Natural killer cell (primary cell): ENCODE measurements at regions not wholly inside any gene's neighbourhood (a gene's known extent, or its start where the extent isn't known, plus 50 kb on each side); places are given as distances from the start of the nearest gene placed in this dataset.

ENCODE experiments used
- ATAC-seq, 3 donors: fragments of 150-1000 bp in 2 of 3; fragments of 200-7000 bp in 1 of 3; cut with Tn5 transposase; 1 replicate in 1 of 3; 2 replicates in 2 of 3; pipeline ENCODE4 v1.10.0; 2021; ENCODE audit warnings: mild to moderate bottlenecking in 2 of 3, moderate library complexity in 2 of 3
- DNase-seq, 2 donors: peaks; one replicate each; pipeline versions ENCODE4 v3.0.0 to v3.0.0-alpha.2; 2013 to 2021; ENCODE audit warnings: mixed read lengths in 1 of 2
- H3K27ac ChIP-seq: one replicate; pipeline ENCODE4 v1.5.1; 2013; ENCODE audit warnings: mild to moderate bottlenecking, low read length
- H3K27me3 ChIP-seq: one replicate; pipeline ENCODE4 v1.6.1; 2013; ENCODE audit warnings: low read length; ENCODE audit not compliant: control insufficient read depth, insufficient read depth
- H3K36me3 ChIP-seq: one replicate; pipeline ENCODE4 v1.6.1; 2013; ENCODE audit warnings: low read length; ENCODE audit not compliant: control insufficient read depth, insufficient read depth
- H3K4me1 ChIP-seq: one replicate; pipeline ENCODE4 v1.6.1; 2013; ENCODE audit warnings: low read length; ENCODE audit not compliant: control insufficient read depth, insufficient read depth
- H3K4me3 ChIP-seq: one replicate; pipeline ENCODE4 v1.5.1; 2013; ENCODE audit warnings: low read length
- H3K9me3 ChIP-seq: one replicate; pipeline ENCODE4 v1.6.1; 2013; ENCODE audit warnings: low read length; ENCODE audit not compliant: control insufficient read depth, insufficient read depth
- H3K27ac Mint-ChIP-seq, 2 donors: one replicate each; pipeline ENCODE4 v1.8.0; 2022; ENCODE audit warnings: mild to moderate bottlenecking in 2 of 2, mixed read lengths in 2 of 2, moderate library complexity in 1 of 2
- H3K27me3 Mint-ChIP-seq, 2 donors: one replicate each; pipeline ENCODE4 v1.8.0; 2022; ENCODE audit warnings: low read depth in 2 of 2, mixed read lengths in 2 of 2
- H3K36me3 Mint-ChIP-seq: one replicate; pipeline ENCODE4 v1.8.0; 2022; ENCODE audit warnings: mixed read lengths
- H3K4me1 Mint-ChIP-seq, 2 donors: one replicate each; pipeline ENCODE4 v1.8.0; 2022; ENCODE audit warnings: mixed read lengths in 2 of 2
- H3K4me3 Mint-ChIP-seq: one replicate; pipeline ENCODE4 v1.8.0; 2022; ENCODE audit warnings: mild to moderate bottlenecking, moderate library complexity, mixed read lengths
- H3K9me3 Mint-ChIP-seq, 2 donors: one replicate each; pipeline ENCODE4 v1.8.0; 2022; ENCODE audit warnings: mixed read lengths in 2 of 2
- CTCF ChIP-seq: fragments of 200-600 bp; IDR thresholded peaks from one replicate; pipeline ENCODE4 v1.8.0; 2022; ENCODE audit warnings: antibody characterized with exemption
- WGBS: methylation state at CpG from one replicate; pipeline ENCODE4 v1.1.7; 2013; ENCODE audit warnings: missing lambda C conversion rate; ENCODE audit not compliant: insufficient coverage; 5-methylcytosine and 5-hydroxymethylcytosine counted together
- intact Hi-C: fragments of 100-400 bp; cut with micrococcal nuclease; formaldehyde crosslinking; loops from one replicate; pipeline ENCODE4 v1.14.2; 2022

GRCh38 chr1:87688136-87688535 is 359.5 kb downstream of the LMO4 start:
- no peaks in the 10 kb centered on the region for H3K36me3 ChIP-seq
- Mint-ChIP-seq H3K27me3 (peaks cover 0 to 5% of the 10 kb centered on the region in 2 donors), H3K9me3 (no peaks in the 10 kb centered on the region), H3K27ac (no peak overlapping the region), H3K4me3 (no peak overlapping the region), H3K36me3 (no peaks in the 10 kb centered on the region), H3K4me1 (peaks cover 0 to 13% of the 10 kb centered on the region in 2 donors)
- no peak for TF ChIP-seq CTCF
- no peaks in the 10 kb centered on the region for H3K4me1 ChIP-seq
- H3K9me3 ChIP-seq: no peaks in the 10 kb centered on the region
- H3K4me3 ChIP-seq: no peak overlapping the region
- H3K27ac ChIP-seq: no peak overlapping the region
- intact Hi-C loops: no loop called here
- no peaks in the 10 kb centered on the region for H3K27me3 ChIP-seq
- WGBS: 92% methylated on average over 5 of the region's 5 CpGs
- ATAC-seq: no peak
- DNase-seq: no peak

- Mint-ChIP-seq H3K27me3 (peaks cover 0 to 5% of the 10 kb centered on the region in 2 donors), H3K27ac (no peak overlapping the region), H3K9me3 (peaks cover 0 to 2% of the 10 kb centered on the region in 2 donors), H3K4me3 (no peak overlapping the region), H3K4me1 (peaks cover 0 to 9% of the 10 kb centered on the region in 2 donors), H3K36me3 (no peaks in the 10 kb centered on the region)
- no peaks in the 10 kb centered on the region for H3K27me3 ChIP-seq
- no peak overlapping the region for H3K4me3 ChIP-seq
- DNase-seq: no peak
- no peaks in the 10 kb centered on the region for H3K9me3 ChIP-seq
- H3K4me1 ChIP-seq: no peaks in the 10 kb centered on the region
- no peak for ATAC-seq
- H3K27ac ChIP-seq: no peak overlapping the region
- no peaks in the 10 kb centered on the region for H3K36me3 ChIP-seq
- TF ChIP-seq CTCF: no peak
- intact Hi-C loops: no loop called here
These were observed 360.8 kb downstream of the LMO4 start for GRCh38 chr1:87689487-87689886.

- 86% methylated on average over 2 of the region's 2 CpGs for WGBS
These were observed 367.8 kb downstream of the LMO4 start for GRCh38 chr1:87696483-87696882.

More at GRCh38 chr1:87696483-87696882, 367.8 kb downstream of the LMO4 start:
- H3K27me3 Mint-ChIP-seq: peaks cover 5 to 8% of the 10 kb centered on the region in 2 donors
- H3K27ac Mint-ChIP-seq: no peak overlapping the region
- DNase-seq (no peak), ATAC-seq (no peak)
- H3K9me3 Mint-ChIP-seq: peaks cover 4 to 5% of the 10 kb centered on the region in 2 donors
- intact Hi-C loops: no loop called here
- Histone ChIP-seq H3K4me3 (no peak overlapping the region), H3K4me1 (no peaks in the 10 kb centered on the region), H3K27me3 (no peaks in the 10 kb centered on the region), H3K9me3 (no peaks in the 10 kb centered on the region), H3K27ac (no peak overlapping the region), H3K36me3 (no peaks in the 10 kb centered on the region)
- no peak overlapping the region for H3K4me3 Mint-ChIP-seq
- no peak for TF ChIP-seq CTCF
- peaks cover 5 to 9% of the 10 kb centered on the region in 2 donors for H3K4me1 Mint-ChIP-seq
- no peaks in the 10 kb centered on the region for H3K36me3 Mint-ChIP-seq
